Heart left ventricle (tissue), 16 donors: ENCODE measurements at regions not wholly inside any gene's neighbourhood (a gene's known extent, or its start where the extent isn't known, plus 50 kb on each side); places are given as distances from the start of the nearest gene placed in this dataset.

Experiments
- ATAC-seq, 4 donors: fragments of 200-7000 bp; cut with Tn5 transposase; one replicate each; pipeline ENCODE4 v1.9.1; 2020 to 2022; ENCODE audit warnings: moderate library complexity in 4 of 4, mild to moderate bottlenecking in 3 of 4, moderate number of reproducible peaks in 1 of 4
- DNase-seq, 5 donors: peaks; one replicate each; pipeline ENCODE4 v3.0.0-alpha.2; 2020
- H3K27ac ChIP-seq, 12 donors: fragments of 200-600 bp; sonication (generic) in 4 of 12; one replicate each; pipeline versions ENCODE4 v1.5.0 to v1.8.0; 2016 to 2022; ENCODE audit warnings: mild to moderate bottlenecking in 2 of 12
- H3K27me3 ChIP-seq, 9 donors: fragments of 200-600 bp; sonication (generic) in 2 of 9; one replicate each; pipeline versions ENCODE4 v1.5.1 to v1.8.0; 2016 to 2022; ENCODE audit warnings: mild to moderate bottlenecking in 3 of 9
- H3K36me3 ChIP-seq, 9 donors: fragments of 200-600 bp; sonication (generic) in 2 of 9; one replicate each; pipeline versions ENCODE4 v1.5.0 to v1.8.0; 2018 to 2022; ENCODE audit warnings: mild to moderate bottlenecking in 2 of 9
- H3K4me1 ChIP-seq, 12 donors: fragments of 200-600 bp; sonication (generic) in 4 of 12; one replicate each; pipeline versions ENCODE4 v1.5.0 to v1.8.0; 2016 to 2022; ENCODE audit warnings: mild to moderate bottlenecking in 3 of 12
- H3K4me3 ChIP-seq, 12 donors: fragments of 200-600 bp; sonication (generic) in 4 of 12; one replicate each; pipeline versions ENCODE4 v1.5.0 to v1.8.0; 2017 to 2022; ENCODE audit warnings: mild to moderate bottlenecking in 9 of 12, moderate library complexity in 4 of 12
- H3K9me3 ChIP-seq, 12 donors: fragments of 200-600 bp; sonication (generic) in 4 of 12; one replicate each; pipeline versions ENCODE4 v1.5.0 to v1.8.0; 2016 to 2022; ENCODE audit warnings: mild to moderate bottlenecking in 1 of 12
- CTCF ChIP-seq, 12 donors: fragments of 200-600 bp; sonication (generic) in 4 of 12; IDR thresholded peaks; one replicate each; pipeline versions ENCODE4 v1.5.0 to v1.8.0; 2018 to 2022; ENCODE audit warnings: antibody characterized with exemption in 12 of 12, mild to moderate bottlenecking in 5 of 12
- POLR2A ChIP-seq, 2 donors: fragments of 450-650 bp; IDR thresholded peaks; one replicate each; pipeline ENCODE4 v1.6.1; 2017; ENCODE audit warnings: antibody characterized with exemption in 2 of 2, mild to moderate bottlenecking in 2 of 2, moderate library complexity in 2 of 2
- WGBS, 4 donors: extraction: QIAGEN DNeasy Blood & Tissue Kit in 2 of 4; methylation state at CpG; one replicate each; pipeline versions ENCODE4 v1.1.5 to v1.1.7; 2013 to 2018; 5-methylcytosine and 5-hydroxymethylcytosine counted together
- intact Hi-C, 10 donors: fragments of 100-400 bp; cut with DNase I; formaldehyde crosslinking; loops; one replicate each; pipeline versions ENCODE4 v1.11.1 to v1.14.2; 2022
- donor health status: ischemic (EF 13 %, LVEDD 7.1; RV severe dilation, severe dysfunction).
- donor health status: healthy with polysubstance abuse.
- donor health status: DM: no; HTN: yes; CAD: no.
- donor health status: DM: no; HTN: no; CAD: no.
- donor health status: ischemic (EF 25% LVEDD 6.9; RV normal size, moderate dysfunction).
- donor health status: ischemic (EF 25% LVEDD 5.7; RV mildly dilated, moderate dysfunction).
- donor health status: healthy.
- donor health status: DM: yes; HTN: yes; CAD: no.
- donor health status: ischemic (EF 35%, LVEDD 5.7; RV mildly dilated, moderate dysfunction).
- donor health status: nonischemic (EF 11% LVEDD 7.7; RV severe dilation, severe dysfunction).
- donor health status: DM: yes; HTN: yes; CAD: no.
- donor health status: PGD.
- donor health status: ischemic (EF 29% LVEDD 5.4; RV normal size, mild dysfunction).
- donor health status: nonischemic (EF 23%, LVEDD 6.1; RV moderate dilation, normal function).

- 83 to 89% (median 86%) methylated on average over 5 of the region's 5 CpGs for WGBS, 4 donors
- no peak overlapping the region for H3K4me3 ChIP-seq
Measured at GRCh38 chr18:34357944-34358580, 133.3 kb upstream of the NOL4 start.

GRCh38 chr18:34358923-34359322 is 134.2 kb upstream of the NOL4 start:
- ATAC-seq, result peak in 2 of 4 donors; percentile 39 to 56
- DNase-seq, result no peak
- TF ChIP-seq POLR2A (IDR thresholded peaks at IDR 0.05) (no peak), CTCF (IDR thresholded peaks at IDR 0.05) (no peak)
- H3K27me3 ChIP-seq, result no peaks in the 10 kb centered on the region
- no peak overlapping the region for H3K4me3 ChIP-seq
- WGBS, 4 donors, result 76 to 81% (median 81%) methylated on average over 2 of the region's 2 CpGs
- no peak overlapping the region for H3K27ac ChIP-seq
- H3K36me3 ChIP-seq, result no peaks in the 10 kb centered on the region
- H3K4me1 ChIP-seq, result peaks cover 0 to 3% (median 0%) of the 10 kb centered on the region in 12 donors
- no peaks in the 10 kb centered on the region for H3K9me3 ChIP-seq
- intact Hi-C loops, result loop anchor here in 7 of 10 donors (5.0 to 10.0 kb wide), 8 partner anchors 96 to 438 kb away; no protein-coding TSS in a partner anchor

More at GRCh38 chr18:34357944-34358580, 133.3 kb upstream of the NOL4 start:
- Histone ChIP-seq H3K27me3 (no peaks in the 10 kb centered on the region), H3K4me1 (peaks cover 0 to 3% (median 0%) of the 10 kb centered on the region in 12 donors), H3K27ac (no peak overlapping the region), H3K9me3 (no peaks in the 10 kb centered on the region), H3K36me3 (no peaks in the 10 kb centered on the region)
- no peak for DNase-seq
- no peak for ATAC-seq
- intact Hi-C loops, result loop anchor here in 7 of 10 donors (5.0 to 10.0 kb wide), 8 partner anchors 97 to 439 kb away; no protein-coding TSS in a partner anchor
- TF ChIP-seq CTCF (IDR thresholded peaks at IDR 0.05), result no peak

- WGBS, 4 donors, result 48 to 67% (median 63%) methylated on average over 1 of the region's 1 CpG
- Histone ChIP-seq H3K9me3 (no peaks in the 10 kb centered on the region), H3K27me3 (no peaks in the 10 kb centered on the region), H3K36me3 (no peaks in the 10 kb centered on the region), H3K4me3 (no peak overlapping the region), H3K4me1 (no peaks in the 10 kb centered on the region), H3K27ac (no peak overlapping the region)
- no peak for TF ChIP-seq CTCF (IDR thresholded peaks at IDR 0.05)
- no peak for DNase-seq
- intact Hi-C loops, result no loop called here
- no peak for ATAC-seq
Measured at GRCh38 chr18:34364699-34365098, 140.0 kb upstream of the NOL4 start.

GRCh38 chr18:34370704-34371395 is 146.1 kb upstream of the NOL4 start:
- Histone ChIP-seq H3K9me3 (no peaks in the 10 kb centered on the region), H3K4me3 (no peak overlapping the region), H3K4me1 (no peaks in the 10 kb centered on the region), H3K36me3 (no peaks in the 10 kb centered on the region), H3K27ac (no peak overlapping the region), H3K27me3 (no peaks in the 10 kb centered on the region)
- TF ChIP-seq CTCF (IDR thresholded peaks at IDR 0.05) (no peak), POLR2A (IDR thresholded peaks at IDR 0.05) (no peak)
- no peak for ATAC-seq
- WGBS, 4 donors, result 71 to 81% (median 78%) methylated on average over 3 of the region's 3 CpGs
- no peak for DNase-seq
- intact Hi-C loops, result no loop called here
